ENCODE measurements at regions not wholly inside any gene's neighbourhood (a gene's known extent, or its start where the extent isn't known, plus 50 kb on each side); places are given as distances from the start of the nearest gene placed in this dataset.

DNA sequence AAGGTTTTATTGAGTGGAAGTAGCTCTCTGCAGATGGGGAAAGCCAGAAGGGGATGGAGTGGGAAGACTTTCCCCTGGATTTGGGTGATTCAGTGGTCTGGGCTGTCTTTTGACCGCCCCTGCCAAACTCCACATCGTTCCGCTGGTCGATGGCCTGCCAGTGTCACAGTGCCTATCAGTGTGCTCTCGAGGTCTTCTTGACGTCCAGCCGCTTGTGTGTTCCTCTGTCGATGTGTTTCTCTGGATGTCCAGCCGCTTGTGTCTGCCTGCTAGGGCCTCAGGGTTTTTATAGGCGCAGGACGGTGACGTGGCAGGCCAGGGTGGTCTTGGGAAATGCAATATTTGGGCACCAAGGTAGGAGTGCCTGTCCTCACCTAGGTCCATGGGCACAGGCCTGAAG lies 1371.4 kb upstream of the PIK3C3 start:
- DNase-seq = no peak

DNA sequence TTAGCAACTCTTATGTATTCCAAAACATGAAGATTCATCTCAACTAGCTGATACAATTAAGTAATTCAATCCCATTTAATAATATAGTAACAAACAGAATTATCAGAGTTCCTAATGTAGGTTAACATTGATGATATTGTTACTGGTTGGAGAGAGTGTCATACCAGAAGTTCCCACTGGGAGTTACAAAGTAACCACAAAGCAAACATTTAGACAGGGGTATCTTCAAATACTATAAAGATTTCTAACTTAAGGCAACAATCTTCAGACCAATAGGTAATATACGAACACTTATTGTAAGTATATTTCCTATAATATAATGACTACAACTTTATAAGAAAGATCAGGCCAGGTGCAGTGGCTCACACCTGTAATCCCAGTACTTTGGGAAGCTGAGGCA lies 1372.9 kb upstream of the PIK3C3 start:
- no peak for DNase-seq

DNA sequence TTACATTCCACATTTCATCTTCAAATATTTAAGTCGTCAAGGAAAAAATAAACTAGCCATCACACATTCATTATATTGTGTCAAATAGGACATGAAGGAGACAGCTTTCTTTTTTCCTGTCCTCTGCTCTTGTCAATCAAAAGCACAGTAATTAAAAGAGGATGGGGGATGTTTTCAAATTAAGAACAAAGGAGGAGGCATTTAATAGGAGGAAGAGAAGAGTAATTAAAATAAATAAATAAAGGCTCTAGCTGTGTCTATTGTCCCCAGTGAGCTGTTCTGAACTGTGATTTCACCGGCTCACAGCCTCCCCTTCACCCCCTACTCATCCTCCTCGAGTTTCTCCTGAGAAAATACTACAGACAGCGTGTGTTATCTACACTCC lies 1377.1 kb upstream of the PIK3C3 start:
- DNase-seq = no peak

DNA sequence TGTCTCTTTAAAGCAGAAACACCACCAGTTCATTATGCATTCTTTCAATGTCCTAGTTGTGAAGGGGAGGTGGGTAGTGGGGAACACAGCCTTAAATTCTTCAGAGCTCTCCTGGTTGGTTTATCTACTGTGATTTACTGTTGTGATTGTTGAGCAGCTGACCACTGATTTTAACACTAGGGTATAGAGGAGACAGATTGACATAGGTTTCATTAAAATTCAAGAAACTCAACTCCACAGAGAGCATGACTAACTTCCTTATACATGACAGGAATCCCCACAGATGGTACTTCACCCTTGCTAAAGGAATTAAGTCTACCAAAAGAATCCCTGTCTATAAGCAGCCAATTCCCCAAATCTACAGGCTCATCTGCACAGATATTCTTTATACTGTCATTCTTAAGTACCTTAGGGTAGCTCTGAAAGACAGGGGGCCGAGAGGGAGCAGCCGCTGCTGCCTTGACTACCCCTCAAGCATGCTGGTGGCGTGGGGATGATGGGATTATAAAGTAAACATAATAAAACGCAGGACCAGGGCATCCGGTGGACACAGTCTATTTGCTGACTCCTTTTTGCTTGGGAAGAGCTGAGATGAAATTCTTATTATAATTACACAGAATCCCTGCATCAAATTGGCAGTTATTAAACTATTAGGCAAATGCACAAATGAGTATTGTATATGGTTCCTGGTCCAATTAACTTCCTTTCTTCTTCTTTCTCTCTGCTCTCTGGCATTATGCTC lies 1377.6 kb upstream of the PIK3C3 start:
- DNase-seq = peak; percentile 31

DNA sequence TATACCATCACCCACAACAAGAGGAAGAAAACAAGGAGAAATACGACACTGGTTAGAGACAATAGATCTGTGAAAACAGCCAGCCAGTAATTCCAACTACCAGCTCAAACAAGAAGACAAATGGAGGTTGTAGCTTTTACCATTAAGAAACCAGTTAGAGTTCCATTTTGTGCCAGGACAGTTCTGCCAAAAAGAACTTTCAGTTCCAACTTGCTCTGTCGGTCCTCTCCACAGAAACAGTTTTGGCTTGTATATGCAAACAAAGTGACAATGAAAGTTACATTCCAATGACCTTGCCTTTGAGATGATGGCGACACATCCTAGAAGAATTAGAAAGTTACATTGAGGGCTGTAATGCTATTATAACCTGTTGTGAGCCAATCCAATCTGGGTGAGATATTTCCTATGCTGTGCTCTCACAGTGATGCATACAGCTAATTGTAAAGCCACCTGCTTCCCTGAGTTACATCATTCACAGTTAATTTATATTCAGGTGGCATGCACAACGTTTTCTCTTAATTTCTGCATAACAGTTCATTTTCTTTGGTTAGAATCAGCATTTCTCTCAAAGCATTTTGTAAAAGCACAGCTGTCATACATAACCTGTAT lies 1378.4 kb upstream of the PIK3C3 start:
- DNase-seq = no peak

DNA sequence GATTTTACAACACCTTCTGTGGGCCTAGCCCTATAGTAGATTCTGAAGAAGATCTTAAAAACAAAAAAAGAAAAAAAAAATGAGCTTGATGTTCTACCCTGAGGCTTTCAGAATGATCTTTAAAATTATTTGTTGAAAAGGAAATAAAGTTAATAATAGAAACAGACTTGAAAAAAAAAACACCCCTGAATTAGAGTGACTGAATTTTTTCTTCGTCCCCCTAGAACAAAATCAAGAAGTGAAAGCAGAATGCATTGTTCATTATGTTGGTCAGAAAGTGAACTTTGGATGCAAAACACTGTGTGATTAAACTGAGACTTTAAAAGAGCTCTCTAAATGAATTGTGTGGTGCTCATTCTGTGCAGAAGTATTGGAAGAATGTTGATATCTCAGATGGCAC lies 1384.4 kb upstream of the PIK3C3 start:
- DNase-seq = no peak

DNA sequence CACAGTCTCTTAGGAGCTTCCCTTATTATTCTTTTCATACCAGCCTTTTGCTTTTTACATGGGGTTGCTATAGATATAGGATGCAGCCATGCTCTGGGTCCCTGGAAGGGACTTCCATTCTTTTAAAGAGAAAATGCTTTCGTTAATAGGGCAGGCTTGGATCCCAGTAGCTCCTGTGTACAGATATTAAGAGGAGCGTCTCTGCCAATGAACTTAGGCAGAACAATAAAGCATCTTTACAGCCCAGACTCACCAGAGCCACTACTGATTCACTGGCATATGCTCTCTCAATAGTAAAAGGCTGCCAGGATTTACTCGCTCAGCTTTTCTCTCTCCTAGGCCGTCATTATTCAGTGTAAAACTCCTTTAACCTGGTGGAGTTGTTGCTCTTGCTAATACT lies 1385.4 kb upstream of the PIK3C3 start:
- no peak for DNase-seq

DNA sequence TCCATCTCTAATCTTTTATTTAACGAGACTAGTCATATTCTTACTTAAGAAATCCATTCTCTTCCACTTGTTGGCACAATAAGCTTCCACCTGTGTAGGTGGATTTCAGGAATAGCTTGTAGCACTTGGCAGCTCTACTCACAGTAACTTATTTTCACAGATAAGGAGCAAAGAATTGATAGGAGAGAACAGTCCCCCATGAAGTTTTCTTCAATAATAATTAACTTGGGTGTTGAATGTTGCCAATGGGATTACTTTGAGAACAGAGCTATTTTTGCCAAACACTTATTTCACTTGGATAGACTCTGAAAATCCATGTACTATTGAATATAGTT lies 1388.6 kb upstream of the PIK3C3 start:
- DNase-seq = no peak

DNA sequence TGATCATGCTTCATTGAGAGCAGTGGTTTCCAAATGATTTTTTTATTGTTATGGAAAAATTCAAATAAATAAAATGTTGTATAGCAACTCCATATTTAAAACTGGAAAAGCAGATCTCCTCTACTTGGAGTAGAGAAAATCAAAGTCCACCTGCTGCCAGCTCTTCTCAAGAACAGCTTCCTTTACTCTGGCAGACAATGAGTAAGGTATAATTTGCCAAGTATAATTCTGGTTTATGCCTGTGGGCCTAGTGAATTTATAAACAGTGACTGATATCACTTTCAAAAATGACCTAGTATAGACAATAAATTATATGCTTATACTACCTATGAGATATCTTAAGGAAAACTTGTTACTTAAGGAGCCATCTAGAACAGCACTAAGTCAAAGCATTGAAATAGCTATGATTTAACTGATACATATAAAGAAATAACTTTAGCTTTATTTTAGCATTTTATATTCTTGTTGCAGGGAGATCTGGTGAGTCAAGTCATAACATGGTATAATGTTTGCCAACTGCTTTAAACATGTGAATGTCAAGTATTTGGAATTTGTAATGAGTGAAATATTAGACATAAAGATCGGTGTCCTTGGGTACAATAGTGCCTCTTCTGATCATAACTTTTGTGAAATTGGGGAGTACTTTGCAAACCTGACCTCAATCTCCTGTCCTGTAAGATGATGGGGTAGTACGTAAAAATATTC lies 1389.1 kb upstream of the PIK3C3 start:
- DNase-seq = no peak

DNA sequence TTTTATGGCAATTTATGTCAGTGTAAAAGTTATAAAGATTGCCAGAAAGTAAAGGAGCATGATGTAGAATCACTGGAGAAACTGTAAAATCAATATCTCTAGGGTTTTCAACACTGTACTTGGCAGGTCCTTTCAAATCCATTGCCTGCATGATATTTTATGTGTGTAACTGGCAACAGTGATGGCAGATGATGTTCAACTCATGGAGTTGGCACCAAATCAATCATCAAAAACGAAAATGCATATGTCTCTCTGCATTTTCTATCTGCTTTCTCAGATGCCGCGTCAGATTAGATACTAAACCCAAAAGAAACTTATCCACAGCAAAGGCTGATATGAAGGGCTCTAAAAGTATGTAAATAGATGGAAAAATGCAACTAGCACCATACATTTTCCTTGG lies 1395.5 kb upstream of the PIK3C3 start:
- no peak for DNase-seq

DNA sequence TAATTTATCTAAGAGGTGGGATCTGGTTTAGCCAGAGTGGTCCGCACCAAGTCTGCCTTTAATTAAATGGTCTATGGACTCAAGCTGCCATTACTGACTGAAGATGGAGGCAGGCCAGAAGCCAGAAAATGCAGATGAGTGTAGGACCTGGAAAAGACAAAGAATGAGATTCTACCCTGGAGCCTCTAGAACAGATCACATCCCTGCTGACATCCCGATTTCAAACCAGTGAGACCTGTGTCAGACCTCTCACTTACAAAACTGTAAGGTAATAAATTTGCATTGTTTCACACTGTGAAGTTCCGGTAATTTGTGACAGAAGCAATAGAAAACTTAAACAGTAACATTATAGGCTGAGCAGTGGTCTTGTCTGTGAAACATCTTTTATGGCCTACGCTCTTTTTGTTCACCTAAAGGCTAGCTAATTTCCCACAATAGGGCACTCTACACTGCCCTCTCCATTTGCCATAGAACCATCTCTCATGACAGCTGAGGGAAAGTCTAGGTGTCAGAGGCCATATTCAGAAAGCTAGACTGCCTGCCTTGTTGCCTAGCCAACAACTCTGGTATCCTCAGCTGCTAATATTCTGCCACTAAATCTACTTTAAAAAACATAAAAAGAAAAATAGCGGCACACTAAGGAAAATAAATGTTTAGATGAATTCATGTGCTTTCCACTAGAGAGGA lies 1396.2 kb upstream of the PIK3C3 start:
- DNase-seq = no peak

DNA sequence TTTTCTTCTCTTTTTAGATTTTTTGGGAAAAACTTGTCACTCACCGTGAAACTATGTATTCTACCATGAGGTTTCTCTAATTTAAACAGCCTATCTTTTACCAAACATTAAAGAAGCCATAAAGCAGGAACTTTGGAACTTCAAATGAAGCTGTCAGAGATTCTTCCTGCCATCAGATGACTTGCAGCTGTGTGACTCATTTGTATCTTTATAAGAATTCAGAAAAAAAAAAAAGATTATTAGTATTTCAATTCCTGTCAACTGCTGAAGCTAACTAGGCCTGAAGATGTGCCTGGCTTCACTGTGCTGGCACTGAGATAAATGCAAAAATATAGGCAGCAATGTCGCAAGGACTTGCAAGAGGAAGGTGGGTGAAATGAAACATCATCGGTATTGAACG lies 1399.1 kb upstream of the PIK3C3 start:
- DNase-seq = no peak

DNA sequence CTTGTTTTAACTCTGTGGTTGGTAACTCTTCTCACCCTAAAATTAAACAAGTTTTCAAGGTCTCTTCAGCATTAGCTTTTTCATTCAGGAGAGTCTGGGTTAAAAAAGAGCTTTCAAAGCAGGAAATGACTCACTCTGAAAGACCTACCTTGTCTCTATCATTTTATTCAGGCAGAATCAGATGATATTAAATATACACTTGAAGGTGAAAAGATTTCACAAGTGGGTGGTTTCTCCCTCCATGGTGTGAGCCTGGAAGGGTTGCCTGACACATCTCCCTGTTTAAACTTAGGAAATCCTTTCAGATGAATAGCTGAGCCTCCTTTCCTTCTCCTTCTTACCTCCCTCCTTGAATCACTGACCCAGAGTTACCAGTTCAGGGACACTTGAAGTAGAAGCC lies 1402.0 kb upstream of the PIK3C3 start:
- DNase-seq = no peak

DNA sequence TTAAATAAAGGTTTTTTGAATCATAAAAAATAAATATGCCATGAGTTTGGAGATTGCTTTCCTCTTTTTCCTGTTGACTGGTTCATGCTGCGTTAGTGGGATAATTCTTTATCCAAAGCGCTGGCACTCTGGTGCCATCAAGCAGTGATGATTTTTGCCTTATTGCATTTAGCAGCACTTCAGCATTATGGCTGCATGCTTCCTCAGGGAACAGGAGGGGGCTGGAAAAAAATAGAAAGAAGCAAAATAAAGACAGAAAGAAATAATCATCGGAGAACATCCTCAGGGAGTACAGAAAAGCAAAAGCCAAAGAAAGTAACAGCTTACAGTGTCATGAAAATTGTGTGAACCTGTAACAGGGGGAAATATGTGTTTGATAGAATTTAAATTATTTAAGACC lies 1408.2 kb upstream of the PIK3C3 start:
- DNase-seq = no peak

DNA sequence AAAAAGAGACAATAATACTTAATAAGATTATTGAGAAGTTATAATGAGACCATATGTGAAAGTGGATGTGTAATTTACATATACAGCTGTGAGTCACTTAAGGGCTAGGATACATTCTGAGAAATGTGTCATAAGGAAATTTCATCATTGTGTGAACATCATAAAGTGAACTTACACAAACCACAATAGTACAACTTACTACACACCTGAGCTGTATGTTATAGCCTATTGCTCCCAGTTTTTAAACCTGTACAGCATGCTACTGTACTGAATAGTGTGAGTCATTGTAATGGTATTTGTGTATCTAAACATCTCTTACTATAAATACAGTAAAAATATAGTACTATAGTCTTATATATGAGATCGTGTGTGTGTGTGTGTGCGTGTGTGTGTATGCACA lies 1420.3 kb upstream of the PIK3C3 start:
- DNase-seq = no peak

DNA sequence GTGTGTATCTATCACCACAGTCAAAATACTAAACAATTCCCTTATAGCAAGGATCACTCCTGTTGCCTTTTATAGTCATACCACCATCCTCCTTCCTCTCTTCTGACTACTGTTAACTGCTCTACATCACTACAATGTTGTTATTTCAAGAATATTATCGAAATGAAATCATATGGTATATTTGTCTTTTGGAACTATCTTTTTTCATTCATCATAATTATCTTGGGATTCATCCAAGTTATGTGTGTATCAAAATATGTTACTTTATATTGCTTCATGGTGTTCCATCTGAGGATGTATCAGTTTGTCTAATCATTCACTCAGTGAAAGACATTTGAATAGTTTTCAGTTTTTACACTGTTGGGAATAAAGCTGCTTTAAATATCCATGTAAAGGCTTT lies 1423.0 kb upstream of the PIK3C3 start:
- no peak for DNase-seq

DNA sequence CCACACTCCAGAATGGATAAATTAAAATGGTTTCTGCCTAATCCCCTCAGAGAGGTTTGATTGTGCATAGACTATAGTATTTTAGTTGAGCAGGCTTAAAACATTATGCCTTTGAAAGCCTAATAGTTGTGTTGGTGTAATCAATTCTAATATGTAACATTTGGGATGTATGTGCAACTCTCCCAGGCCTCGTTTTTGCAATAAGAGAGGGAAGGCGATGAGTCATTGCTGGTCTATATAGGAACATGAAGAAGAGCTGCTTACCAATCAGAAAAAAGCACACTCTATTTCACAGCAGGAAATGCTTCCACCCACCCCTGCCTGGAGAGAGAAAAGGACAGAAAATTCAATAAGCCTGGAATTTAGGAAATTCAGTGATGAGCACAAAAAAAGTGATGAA lies 1424.0 kb upstream of the PIK3C3 start:
- DNase-seq = no peak

DNA sequence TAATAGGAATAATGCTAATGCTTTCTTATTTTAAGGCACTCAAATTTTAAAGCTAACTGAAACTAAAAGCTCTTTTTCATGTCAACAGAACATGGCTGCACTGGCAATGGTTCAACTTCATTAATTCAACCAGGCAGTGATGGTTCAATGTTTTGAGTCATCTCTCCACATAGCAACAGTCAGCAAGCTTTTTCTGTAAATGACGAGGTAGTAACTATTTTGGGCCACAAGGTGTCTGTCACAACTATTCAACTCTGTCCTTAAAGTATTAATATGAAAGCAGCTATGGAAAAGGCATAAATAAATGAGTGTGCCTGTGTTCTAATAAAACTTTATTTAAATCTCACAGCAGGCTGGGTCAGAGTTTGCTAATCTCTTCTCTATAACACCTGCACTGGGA lies 1425.6 kb upstream of the PIK3C3 start:
- DNase-seq = no peak

DNA sequence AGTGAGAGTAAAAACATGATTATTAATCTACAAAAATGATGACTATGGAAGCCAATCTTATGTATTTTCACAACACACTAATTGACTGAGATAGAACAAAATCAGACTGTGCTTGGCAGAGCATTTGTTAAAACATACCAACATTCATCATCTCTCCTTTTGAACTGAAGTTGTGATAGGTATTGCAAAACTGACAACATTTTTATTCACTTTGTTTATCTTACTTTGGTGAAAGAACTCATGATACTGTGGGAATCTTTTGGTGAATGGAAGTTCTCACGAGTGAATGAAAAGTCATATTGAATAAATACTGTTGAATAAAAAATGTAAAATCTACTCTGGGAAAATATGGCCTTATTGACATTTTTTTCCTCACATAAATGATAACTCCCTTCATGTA lies 1430.2 kb upstream of the PIK3C3 start:
- no peak for DNase-seq

DNA sequence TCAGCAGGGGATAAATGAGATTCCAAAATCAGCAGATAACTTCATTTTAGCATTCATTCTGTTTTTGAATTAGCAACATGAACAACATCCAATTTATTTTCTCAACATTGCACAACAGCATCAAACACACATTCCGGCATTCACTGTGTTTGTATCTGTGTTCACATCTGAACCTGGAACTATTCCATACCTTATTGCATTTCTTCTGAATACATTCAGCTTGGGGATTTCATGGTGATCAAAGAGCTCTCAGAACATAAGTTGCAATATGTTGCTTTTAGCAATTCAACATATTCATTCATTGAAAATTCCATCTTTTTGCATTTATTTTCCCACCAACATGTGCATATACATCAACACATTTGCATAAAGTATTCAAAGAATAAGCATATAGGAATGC lies 1431.7 kb upstream of the PIK3C3 start:
- DNase-seq = no peak

DNA sequence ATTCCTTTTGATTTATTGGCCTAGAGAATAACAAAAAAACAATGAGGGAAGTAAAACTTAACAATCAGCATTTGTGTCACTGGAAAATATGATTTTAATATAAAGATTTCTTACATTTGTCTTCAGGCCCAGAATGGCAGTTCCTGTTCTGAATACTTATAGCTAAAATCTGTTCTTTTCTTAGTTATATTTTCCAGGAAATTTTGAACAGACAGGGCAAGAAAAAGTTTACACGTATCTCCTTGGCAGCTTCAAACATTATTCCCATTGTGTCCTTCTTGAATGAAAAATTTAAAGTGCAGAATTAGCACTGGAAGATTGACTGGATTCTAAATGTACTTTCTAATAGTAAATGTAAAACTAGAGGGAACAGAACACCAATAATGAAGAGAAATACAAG lies 1454.0 kb upstream of the PIK3C3 start:
- no peak for DNase-seq

DNA sequence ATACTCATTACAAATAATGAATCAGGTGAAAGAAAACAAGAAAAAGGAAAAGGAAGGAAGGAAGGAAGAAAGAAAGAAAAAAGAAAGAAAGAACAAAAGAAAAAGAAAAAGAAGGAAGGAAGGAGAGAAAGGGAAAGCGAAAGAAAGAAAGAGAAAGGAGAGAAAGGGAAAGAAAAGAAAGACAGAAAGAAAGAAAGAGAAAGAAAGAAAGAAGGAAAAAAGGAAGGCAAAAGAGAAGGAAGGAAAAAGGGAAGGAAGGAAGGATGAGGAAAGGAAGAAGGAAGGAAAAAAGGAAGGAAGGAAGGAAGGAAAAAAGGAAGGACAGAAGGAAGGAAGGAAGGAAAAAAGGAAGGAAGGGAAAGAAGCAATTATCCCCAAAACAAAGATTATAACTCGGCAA lies 1460.4 kb upstream of the PIK3C3 start:
- DNase-seq = no peak

DNA sequence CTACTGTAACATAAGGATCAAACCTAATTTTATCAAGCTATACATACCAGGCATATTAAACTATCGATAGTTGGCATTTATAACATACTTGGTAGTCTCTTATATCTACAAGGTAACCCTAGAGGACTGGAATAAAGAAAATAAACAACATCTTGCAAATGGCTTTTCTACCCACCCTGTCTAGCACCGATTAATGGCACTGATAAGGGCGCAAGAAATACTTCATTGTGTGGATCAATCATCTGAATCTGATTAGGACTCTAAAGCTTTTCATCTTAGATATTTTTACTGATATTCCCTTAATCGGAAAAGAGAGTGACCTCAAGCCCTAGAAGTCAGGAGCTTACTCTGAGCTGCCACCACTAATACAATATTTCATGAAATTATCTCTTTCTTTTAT lies 1461.7 kb upstream of the PIK3C3 start:
- DNase-seq = no peak

DNA sequence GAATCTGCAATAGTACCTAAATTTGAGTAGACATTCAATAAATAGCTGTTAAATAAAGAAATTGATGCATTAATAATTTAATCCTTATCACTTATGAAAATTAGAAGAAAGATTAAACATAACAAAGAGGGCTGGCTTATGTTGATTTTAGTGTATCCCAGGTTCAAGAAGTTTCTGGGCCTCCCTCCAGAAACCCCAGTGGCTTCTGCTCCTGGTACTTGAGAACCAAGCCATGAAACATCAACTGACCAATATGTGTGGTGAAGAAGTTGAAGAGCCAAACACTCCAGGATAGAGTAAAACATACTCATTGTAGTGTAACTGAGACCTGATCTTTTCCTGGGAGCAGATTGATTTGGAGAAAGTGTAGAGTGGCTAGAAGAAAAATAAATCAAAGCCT lies 1465.7 kb upstream of the PIK3C3 start:
- no peak for DNase-seq
